NCI-H187 treated with DMSO at 0.1 percent for 48 hours (cell line): ENCODE measurements at regions not wholly inside any gene's neighbourhood (a gene's known extent, or its start where the extent isn't known, plus 50 kb on each side); places are given as distances from the start of the nearest gene placed in this dataset.
"Not testable (repeated sequence)": the region's sequence is repeated elsewhere in the genome, so short reads cannot be mapped to it uniquely, and the experiment has no call there.

Experiments used
- DNase-seq: peaks from one replicate; lab custom pipeline; 2025; lab: John Stamatoyannopoulos, UW

GRCh38 chr5:126103050-126103449 is 320.2 kb upstream of the GRAMD2B start:
- DNase-seq = no peak

- no peak for DNase-seq
Measured at GRCh38 chr5:126103868-126104267, 319.3 kb upstream of the GRAMD2B start.

DNA sequence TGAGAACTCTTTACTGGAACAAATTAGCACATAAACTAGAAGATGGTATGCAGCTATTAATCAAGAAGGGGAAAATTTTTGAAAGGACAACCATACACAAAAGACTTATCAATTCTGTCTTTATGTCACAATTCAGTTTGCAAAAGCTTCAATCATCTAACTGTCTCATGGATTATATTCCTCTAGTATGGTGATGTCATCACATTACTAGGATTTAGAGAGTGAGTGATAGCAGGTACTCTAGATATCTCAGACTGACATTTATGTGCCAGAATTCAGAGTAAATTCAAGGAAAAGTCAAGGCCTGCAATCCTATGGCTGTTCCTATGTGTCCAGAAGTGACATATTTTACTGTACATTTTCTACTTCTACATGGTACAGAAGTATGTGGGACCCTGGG is 318.9 kb upstream of the GRAMD2B start:
- no peak for DNase-seq

DNA sequence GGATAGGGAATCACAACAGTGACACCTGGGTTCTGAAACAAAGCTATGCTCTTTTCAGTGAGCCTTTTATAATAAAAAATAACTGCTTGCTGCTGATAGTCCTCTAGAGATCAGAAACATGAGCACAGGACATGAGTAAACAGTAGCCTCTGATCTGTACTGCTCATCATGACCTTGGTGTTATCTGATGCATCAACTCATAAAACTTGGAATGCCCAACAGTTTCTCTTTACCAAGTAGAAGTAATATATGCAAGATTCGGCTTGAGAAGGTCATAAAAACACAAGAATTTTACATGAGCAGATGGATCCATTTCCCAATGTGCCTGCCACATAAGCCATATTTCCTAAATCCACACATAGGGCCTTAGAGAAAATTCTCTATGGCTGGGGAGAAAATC is 318.3 kb upstream of the GRAMD2B start:
- no peak for DNase-seq

DNA sequence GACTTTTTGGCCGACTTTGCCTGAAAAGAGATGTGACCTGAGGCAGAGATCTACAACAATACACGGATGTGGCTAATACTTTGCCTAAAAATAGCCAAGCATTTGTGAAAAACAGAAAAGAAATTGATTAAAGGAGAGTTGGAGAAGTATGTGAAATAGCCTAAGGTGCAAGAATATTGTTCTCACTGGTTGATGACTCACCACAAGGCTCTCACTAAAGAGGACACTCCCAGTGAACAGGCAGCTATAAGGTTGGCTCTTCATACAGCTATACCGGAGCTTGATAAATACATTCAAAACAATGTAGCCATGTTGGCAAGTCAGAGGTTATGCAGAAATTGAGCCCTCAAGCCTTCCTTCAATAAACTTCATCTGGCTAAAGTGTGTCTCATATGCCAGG is 317.2 kb upstream of the GRAMD2B start:
- no peak for DNase-seq

- DNase-seq = no peak
Measured at GRCh38 chr5:126107381-126107780, 315.8 kb upstream of the GRAMD2B start.

- no peak for DNase-seq
Measured at GRCh38 chr5:126108470-126108869, 314.7 kb upstream of the GRAMD2B start.

- no peak for DNase-seq
Measured at GRCh38 chr5:126115059-126115629, 308.1 kb upstream of the GRAMD2B start.

DNA sequence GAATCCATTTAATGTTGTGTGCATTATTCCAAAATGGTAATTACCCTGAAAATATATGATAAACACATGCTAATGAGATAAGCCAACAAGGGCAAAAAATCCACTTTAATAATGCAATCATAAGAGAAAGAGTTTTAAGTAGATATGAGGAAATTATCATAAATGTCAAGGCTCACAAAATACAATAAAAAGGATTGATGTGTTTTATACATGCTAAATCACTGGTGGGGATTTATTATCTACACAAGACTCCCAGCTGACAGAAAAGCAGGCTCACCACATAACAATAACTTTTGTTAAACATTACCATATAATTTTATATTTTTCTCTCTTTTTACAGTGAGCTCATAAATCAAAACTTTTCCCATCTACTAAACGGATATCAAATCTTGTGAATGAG is 306.2 kb upstream of the GRAMD2B start:
- DNase-seq = no peak

- no peak for DNase-seq
Measured at GRCh38 chr5:126119887-126120442, 303.2 kb upstream of the GRAMD2B start.

DNA sequence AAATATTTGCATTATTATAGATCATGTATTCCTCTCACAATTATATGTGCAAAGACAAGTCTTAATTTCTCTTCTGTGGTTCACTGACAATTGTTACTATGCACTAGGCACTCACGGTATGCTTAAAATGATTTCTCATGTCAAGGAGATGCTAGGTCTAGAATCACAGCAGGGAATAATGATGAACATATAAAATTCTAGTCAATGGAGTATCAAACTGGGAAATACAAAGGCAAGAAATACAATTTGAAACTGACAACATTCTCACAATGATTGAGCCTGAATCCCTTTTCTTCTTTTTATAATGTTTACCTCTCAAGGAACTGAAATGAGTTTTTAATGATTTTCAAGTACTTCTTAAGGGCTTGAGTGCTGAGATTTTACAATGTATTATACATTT is 302.3 kb upstream of the GRAMD2B start:
- peak; percentile 47 for DNase-seq

- no peak for DNase-seq
Measured at GRCh38 chr5:126122942-126123341, 300.3 kb upstream of the GRAMD2B start.

GRCh38 chr5:126124706-126125345 is 298.4 kb upstream of the GRAMD2B start:
- DNase-seq = no peak

GRCh38 chr5:126125407-126125806 is 297.8 kb upstream of the GRAMD2B start:
- DNase-seq = no peak

GRCh38 chr5:126126574-126126973 is 296.6 kb upstream of the GRAMD2B start:
- DNase-seq = no peak

- not testable (repeated sequence) for DNase-seq
Measured at GRCh38 chr5:126127371-126127770, 295.8 kb upstream of the GRAMD2B start.

DNA sequence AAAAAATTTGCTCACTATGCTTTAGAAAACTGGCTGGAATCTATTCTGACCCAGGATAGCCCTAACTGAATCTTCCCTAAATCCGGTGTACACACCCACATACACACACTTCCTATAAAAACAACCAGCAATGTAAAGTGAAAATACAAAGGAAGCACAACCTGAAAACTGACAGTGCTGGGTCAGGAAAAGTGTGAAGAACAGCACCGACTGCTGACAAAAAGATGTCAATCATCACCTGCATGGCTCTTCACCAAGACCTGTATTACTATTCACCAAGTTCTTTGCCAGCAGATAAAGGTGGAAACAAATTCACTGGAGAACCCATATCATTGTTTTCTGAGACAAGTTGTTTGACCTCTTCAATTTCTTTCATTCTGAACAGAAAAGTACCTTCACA is 293.8 kb upstream of the GRAMD2B start:
- DNase-seq = no peak

- no peak for DNase-seq
Measured at GRCh38 chr5:126133424-126133823, 289.8 kb upstream of the GRAMD2B start.

- no peak for DNase-seq
Measured at GRCh38 chr5:126137891-126138280, 285.3 kb upstream of the GRAMD2B start.

- DNase-seq = peak; percentile 12
Measured at GRCh38 chr5:126138281-126138931, 284.8 kb upstream of the GRAMD2B start.

GRCh38 chr5:126139086-126139485 is 284.1 kb upstream of the GRAMD2B start:
- DNase-seq = no peak

DNA sequence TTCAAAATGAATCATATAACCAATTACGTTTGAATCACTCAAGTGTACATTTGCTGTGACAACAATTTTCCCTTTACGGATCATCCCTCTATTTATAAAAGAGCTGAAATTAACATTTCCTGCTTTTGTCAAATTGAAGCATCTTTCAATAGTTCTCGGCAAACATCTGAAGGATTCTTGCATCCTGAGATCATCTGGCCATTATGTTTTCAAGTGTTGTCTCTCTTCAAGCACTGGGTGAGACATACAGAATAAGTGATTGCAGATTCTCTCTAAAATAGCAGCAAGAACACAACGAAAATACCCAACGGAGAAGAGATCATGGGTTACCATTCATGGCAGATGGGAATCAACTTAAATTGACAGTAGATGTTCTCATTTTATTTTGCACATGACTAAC is 283.4 kb upstream of the GRAMD2B start:
- peak; percentile 56 for DNase-seq

GRCh38 chr5:126143622-126144021 is 279.6 kb upstream of the GRAMD2B start:
- no peak for DNase-seq
